ENCODE measurements at regions not wholly inside any gene's neighbourhood (a gene's known extent, or its start where the extent isn't known, plus 50 kb on each side); places are given as distances from the start of the nearest gene placed in this dataset.

DNA sequence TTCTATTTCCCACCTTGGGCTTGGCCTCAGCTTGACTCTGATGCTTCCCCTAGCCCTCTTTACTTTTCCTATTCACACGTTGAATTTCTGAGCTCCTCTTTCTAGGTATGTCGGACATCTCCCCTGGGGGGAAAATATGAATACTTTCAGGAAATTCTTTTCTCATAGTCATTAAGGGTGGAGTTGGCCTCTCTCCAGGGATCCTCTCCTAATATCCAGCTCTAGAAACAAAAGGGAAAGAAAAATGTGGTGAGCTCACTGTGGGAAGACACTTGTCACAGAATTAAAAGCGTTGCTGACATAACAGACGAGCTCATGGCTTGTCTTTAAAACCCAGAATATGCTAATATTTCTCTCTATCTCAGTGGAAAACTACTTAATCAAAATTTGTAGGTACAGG is 132.7 kb upstream of the MEX3C start:
- TF ChIP-seq POLR2AphosphoS5 (IDR thresholded peaks at IDR 0.05; ENCODE audit: low read depth), result no peak
- TF ChIP-seq, protein P1, sequence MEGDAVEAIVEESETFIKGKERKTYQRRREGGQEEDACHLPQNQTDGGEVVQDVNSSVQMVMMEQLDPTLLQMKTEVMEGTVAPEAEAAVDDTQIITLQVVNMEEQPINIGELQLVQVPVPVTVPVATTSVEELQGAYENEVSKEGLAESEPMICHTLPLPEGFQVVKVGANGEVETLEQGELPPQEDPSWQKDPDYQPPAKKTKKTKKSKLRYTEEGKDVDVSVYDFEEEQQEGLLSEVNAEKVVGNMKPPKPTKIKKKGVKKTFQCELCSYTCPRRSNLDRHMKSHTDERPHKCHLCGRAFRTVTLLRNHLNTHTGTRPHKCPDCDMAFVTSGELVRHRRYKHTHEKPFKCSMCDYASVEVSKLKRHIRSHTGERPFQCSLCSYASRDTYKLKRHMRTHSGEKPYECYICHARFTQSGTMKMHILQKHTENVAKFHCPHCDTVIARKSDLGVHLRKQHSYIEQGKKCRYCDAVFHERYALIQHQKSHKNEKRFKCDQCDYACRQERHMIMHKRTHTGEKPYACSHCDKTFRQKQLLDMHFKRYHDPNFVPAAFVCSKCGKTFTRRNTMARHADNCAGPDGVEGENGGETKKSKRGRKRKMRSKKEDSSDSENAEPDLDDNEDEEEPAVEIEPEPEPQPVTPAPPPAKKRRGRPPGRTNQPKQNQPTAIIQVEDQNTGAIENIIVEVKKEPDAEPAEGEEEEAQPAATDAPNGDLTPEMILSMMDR (IDR thresholded peaks at IDR 0.05; ENCODE audit: insufficient read depth, low read length), result no peak
- TF ChIP-seq GABPA (IDR thresholded peaks at IDR 0.05; ENCODE audit: low read depth), result no peak
- TF ChIP-seq, protein P2, sequence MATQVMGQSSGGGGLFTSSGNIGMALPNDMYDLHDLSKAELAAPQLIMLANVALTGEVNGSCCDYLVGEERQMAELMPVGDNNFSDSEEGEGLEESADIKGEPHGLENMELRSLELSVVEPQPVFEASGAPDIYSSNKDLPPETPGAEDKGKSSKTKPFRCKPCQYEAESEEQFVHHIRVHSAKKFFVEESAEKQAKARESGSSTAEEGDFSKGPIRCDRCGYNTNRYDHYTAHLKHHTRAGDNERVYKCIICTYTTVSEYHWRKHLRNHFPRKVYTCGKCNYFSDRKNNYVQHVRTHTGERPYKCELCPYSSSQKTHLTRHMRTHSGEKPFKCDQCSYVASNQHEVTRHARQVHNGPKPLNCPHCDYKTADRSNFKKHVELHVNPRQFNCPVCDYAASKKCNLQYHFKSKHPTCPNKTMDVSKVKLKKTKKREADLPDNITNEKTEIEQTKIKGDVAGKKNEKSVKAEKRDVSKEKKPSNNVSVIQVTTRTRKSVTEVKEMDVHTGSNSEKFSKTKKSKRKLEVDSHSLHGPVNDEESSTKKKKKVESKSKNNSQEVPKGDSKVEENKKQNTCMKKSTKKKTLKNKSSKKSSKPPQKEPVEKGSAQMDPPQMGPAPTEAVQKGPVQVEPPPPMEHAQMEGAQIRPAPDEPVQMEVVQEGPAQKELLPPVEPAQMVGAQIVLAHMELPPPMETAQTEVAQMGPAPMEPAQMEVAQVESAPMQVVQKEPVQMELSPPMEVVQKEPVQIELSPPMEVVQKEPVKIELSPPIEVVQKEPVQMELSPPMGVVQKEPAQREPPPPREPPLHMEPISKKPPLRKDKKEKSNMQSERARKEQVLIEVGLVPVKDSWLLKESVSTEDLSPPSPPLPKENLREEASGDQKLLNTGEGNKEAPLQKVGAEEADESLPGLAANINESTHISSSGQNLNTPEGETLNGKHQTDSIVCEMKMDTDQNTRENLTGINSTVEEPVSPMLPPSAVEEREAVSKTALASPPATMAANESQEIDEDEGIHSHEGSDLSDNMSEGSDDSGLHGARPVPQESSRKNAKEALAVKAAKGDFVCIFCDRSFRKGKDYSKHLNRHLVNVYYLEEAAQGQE (IDR thresholded peaks at IDR 0.05; ENCODE audit: insufficient replicate concordance, low read depth), result no peak
- no peak for TF ChIP-seq SPI1 (IDR thresholded peaks at IDR 0.05; ENCODE audit: borderline replicate concordance, low read depth)

Data from HL-60 (cell line).